SK-N-SH (cell line): ENCODE measurements at regions not wholly inside any gene's neighbourhood (a gene's known extent, or its start where the extent isn't known, plus 50 kb on each side); places are given as distances from the start of the nearest gene placed in this dataset.

Experiments used
- CTCF ChIA-PET: fragments of 300-600, 350-600 bp; formaldehyde crosslinking; extraction: SDS; loops from one replicate; lab custom pipeline; 2021; lab: Yijun Ruan, JAX
- POLR2A ChIA-PET: fragments of 350-600 bp; sonication (Branson Sonifier 250); formaldehyde crosslinking; extraction: SDS; loops from one replicate; lab custom pipeline; 2020; ENCODE audit warnings: antibody characterized with exemption, inconsistent platforms; lab: Yijun Ruan, JAX
- DNase-seq: peaks from one replicate; pipeline ENCODE4 v3.0.0; 2012
- H2AFZ ChIP-seq: fragments of 200-600 bp; sonication (generic); 2 replicates; pipeline ENCODE4 v1.8.1; 2016; ENCODE audit warnings: antibody characterized with exemption, mild to moderate bottlenecking, low read depth
- H3F3A ChIP-seq: fragments of 200-600 bp; sonication (generic); replicated peaks from 2 replicates; pipeline ENCODE3; 2016; ENCODE audit warnings: antibody characterized with exemption, mild to moderate bottlenecking; ENCODE audit not compliant: insufficient read depth
- H3K27ac ChIP-seq, 2 experiments: fragments of 200-500 bp in 1 of 2; fragments of 200-600 bp in 1 of 2; sonication (Bioruptor generic) in 1 of 2; sonication (generic), shearing (Covaris generic) in 1 of 2; 2 replicates each; pipeline versions ENCODE4 v1.5.1 to v1.6.1; 2014 to 2016; ENCODE audit warnings: low read depth in 2 of 2, inconsistent platforms in 1 of 2, low read length in 1 of 2, mild to moderate bottlenecking in 1 of 2, mixed read lengths in 1 of 2
- H3K27me3 ChIP-seq: fragments of 200-600 bp; sonication (generic), shearing (Covaris generic); 2 replicates; pipeline ENCODE4 v1.6.1; 2016; ENCODE audit warnings: mixed run types; ENCODE audit not compliant: insufficient read depth
- H3K36me3 ChIP-seq, 2 experiments: fragments of 200-500 bp in 1 of 2; fragments of 200-600 bp in 1 of 2; sonication (Bioruptor generic) in 1 of 2; sonication (generic) in 1 of 2; replicated peaks in 1 of 2; 2 replicates each; pipeline versions ENCODE3 to v1.5.1; 2014 to 2016; ENCODE audit warnings: low read length in 1 of 2, mild to moderate bottlenecking in 1 of 2; ENCODE audit not compliant: insufficient read depth in 2 of 2, control insufficient read depth in 1 of 2
- H3K4me1 ChIP-seq, 2 experiments: fragments of 200-500 bp in 1 of 2; fragments of 200-600 bp in 1 of 2; sonication (Bioruptor generic) in 1 of 2; sonication (generic), shearing (Covaris generic) in 1 of 2; 2 replicates each; pipeline versions ENCODE4 v1.5.1 to v1.6.1; 2014 to 2016; ENCODE audit warnings: low read depth in 1 of 2, low read length in 1 of 2, mixed run types in 1 of 2; ENCODE audit not compliant: insufficient read depth in 2 of 2, control insufficient read depth in 1 of 2
- H3K4me2 ChIP-seq: fragments of 200-600 bp; sonication (generic), shearing (Covaris generic); 2 replicates; pipeline ENCODE4 v1.6.1; 2017; ENCODE audit warnings: mixed run types
- H3K4me3 ChIP-seq, 2 experiments: fragments of 200-500 bp in 1 of 2; fragments of 200-600 bp in 1 of 2; sonication (Bioruptor generic) in 1 of 2; sonication (generic), shearing (Covaris generic) in 1 of 2; 2 replicates each; pipeline versions ENCODE4 v1.5.1 to v1.8.1; 2014 to 2016; ENCODE audit warnings: low read depth in 2 of 2, inconsistent platforms in 1 of 2, low read length in 1 of 2, mild to moderate bottlenecking in 1 of 2, mixed read lengths in 1 of 2, moderate library complexity in 1 of 2
- H3K79me2 ChIP-seq: fragments of 200-600 bp; sonication (generic); 2 replicates; pipeline ENCODE4 v1.8.1; 2017; ENCODE audit warnings: mild to moderate bottlenecking; ENCODE audit not compliant: insufficient read depth
- H3K9ac ChIP-seq: fragments of 200-600 bp; sonication (generic); 2 replicates; pipeline ENCODE4 v1.6.1; 2017; ENCODE audit warnings: mixed run types
- H3K9me2 ChIP-seq: fragments of 200-600 bp; sonication (generic); 2 replicates; pipeline ENCODE4 v1.6.1; 2017; ENCODE audit warnings: mixed run types
- H3K9me3 ChIP-seq: fragments of 200-600 bp; sonication (generic); 2 replicates; pipeline ENCODE4 v1.6.1; 2017; ENCODE audit warnings: mixed run types, mild to moderate bottlenecking, moderate library complexity
- H4K20me1 ChIP-seq: fragments of 200-600 bp; sonication (generic); 2 replicates; pipeline ENCODE4 v1.6.1; 2017; ENCODE audit warnings: mild to moderate bottlenecking, mixed run types; ENCODE audit not compliant: insufficient read depth
- CHD2 ChIP-seq: fragments of 150-350 bp; IDR thresholded peaks from 2 replicates; pipeline ENCODE4 v1.6.1; 2018; ENCODE audit warnings: low read length; ENCODE audit not compliant: partially characterized antibody
- EP300 ChIP-seq, 2 experiments: IDR thresholded peaks; 2 replicates each; pipeline versions ENCODE4 v1.4.0 to v1.6.1; 2012; ENCODE audit warnings: borderline replicate concordance in 1 of 2, low read depth in 1 of 2, low read length in 1 of 2
- FOXJ3 ChIP-seq: sonication (generic); formaldehyde crosslinking; IDR thresholded peaks from 2 replicates; pipeline ENCODE4 v1.5.1; 2020; ENCODE audit warnings: mild to moderate bottlenecking, missing genetic modification reagents
- FOXM1 ChIP-seq: IDR thresholded peaks from 2 replicates; pipeline ENCODE4 v1.4.0; 2012; ENCODE audit warnings: low read depth, mild to moderate bottlenecking
- GATA2 ChIP-seq: sonication (generic); formaldehyde crosslinking; IDR thresholded peaks from 2 replicates; pipeline ENCODE4 v1.5.0; 2020; ENCODE audit warnings: mild to moderate bottlenecking, missing genetic modification reagents
- MXI1 ChIP-seq: IDR thresholded peaks from 2 replicates; pipeline ENCODE4 v1.6.1; 2012; ENCODE audit warnings: mild to moderate bottlenecking, low read depth, low read length, improper control_type of control experiment
- POLR2AphosphoS5 ChIP-seq: IDR thresholded peaks from 2 replicates; pipeline ENCODE4 v1.6.1; 2012; ENCODE audit warnings: low read depth, low read length
- TAF1 ChIP-seq: IDR thresholded peaks from 2 replicates; pipeline ENCODE4 v1.6.1; 2012; ENCODE audit warnings: low read depth, mild to moderate bottlenecking, low read length, moderate library complexity, borderline replicate concordance
- YY1 ChIP-seq: IDR thresholded peaks from 2 replicates; pipeline ENCODE4 v1.4.0; 2012; ENCODE audit warnings: low read depth, mild to moderate bottlenecking
- WGBS: methylation state at CpG from one replicate; pipeline ENCODE4 v1.1.6; 2017; ENCODE audit warnings: low lambda C conversion rate; 5-methylcytosine and 5-hydroxymethylcytosine counted together
- TF ChIP-seq, protein P1 (sequence below): IDR thresholded peaks from 2 replicates; pipeline ENCODE4; 2012
- TF ChIP-seq, protein P2 (sequence below): fragments of 150-350 bp; IDR thresholded peaks from 2 replicates; pipeline ENCODE4 v1.6.1; 2016; ENCODE audit warnings: mild to moderate bottlenecking, low read depth, low read length
- TF ChIP-seq, protein P3 (sequence below): IDR thresholded peaks from 2 replicates; pipeline ENCODE4 v1.6.1; 2012; ENCODE audit warnings: mild to moderate bottlenecking, low read depth, low read length, moderate library complexity

DNA sequence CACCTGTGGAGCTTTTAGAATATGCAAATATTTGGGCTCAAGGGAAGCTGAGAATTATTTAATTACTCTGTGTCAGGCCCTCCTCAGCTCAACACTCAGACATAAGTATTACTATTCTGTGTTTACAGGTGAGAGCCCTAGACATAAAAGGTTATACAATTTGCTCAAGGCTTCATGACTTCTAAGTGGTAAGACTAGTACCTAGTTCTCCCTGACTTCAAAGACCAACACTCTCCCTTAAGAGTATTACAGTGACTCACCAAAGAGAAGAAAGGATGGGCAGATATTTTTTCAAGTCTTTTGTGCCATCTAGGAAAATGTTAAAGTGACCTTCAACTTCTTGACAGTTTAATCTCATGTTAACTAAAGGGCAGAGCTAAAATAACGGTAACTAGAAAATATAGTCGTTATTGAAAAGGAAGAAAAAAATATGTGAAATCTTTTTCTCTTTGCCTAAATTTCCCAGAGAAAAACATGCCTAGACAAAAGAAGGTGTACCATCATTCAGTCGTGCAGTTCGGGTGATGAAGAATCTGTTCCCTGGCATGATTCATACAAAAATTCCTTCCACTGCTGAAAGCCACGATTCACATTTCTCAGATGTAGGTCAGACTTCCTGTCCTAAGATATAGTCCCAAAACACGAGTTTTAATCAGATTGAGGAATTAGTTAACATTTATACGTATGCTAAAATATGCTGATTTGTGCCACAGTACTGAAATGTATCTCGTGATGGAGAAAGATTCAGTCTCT lies 849.1 kb upstream of the API5 start:
- no peak overlapping the region for H2AFZ ChIP-seq
- H3K27ac ChIP-seq: no peak overlapping the region
- no peak overlapping the region for H3K4me2 ChIP-seq

More for the DNA sequence above, 849.1 kb upstream of the API5 start:
- Histone ChIP-seq H3K79me2 (no peaks in the 10 kb centered on the region), H3K9me2 (no peaks in the 10 kb centered on the region; the same call in 1 of the 2 replicates), H3K9ac (no peak overlapping the region), H3K4me1 (no peaks in the 10 kb centered on the region), H3K9me3 (no peaks in the 10 kb centered on the region), H3K27me3 (no peaks in the 10 kb centered on the region), H3K36me3 (no peaks in the 10 kb centered on the region), H3F3A (no peaks in the 10 kb centered on the region), H4K20me1 (no peaks in the 10 kb centered on the region), H3K4me3 (no peak overlapping the region)
- DNase-seq: no peak
- 31% methylated on average over 8 of the region's 8 CpGs for WGBS
- ChIA-PET POLR2A (no interaction called here), CTCF (no interaction called here)
- TF ChIP-seq MXI1: no peak
- no peak for TF ChIP-seq EP300 (IDR thresholded peaks at IDR 0.05; ENCODE audit: borderline replicate concordance in 1 of 2, low read depth in 1 of 2, low read length in 1 of 2)
- no peak for TF ChIP-seq FOXM1
- TF ChIP-seq, protein P1, sequence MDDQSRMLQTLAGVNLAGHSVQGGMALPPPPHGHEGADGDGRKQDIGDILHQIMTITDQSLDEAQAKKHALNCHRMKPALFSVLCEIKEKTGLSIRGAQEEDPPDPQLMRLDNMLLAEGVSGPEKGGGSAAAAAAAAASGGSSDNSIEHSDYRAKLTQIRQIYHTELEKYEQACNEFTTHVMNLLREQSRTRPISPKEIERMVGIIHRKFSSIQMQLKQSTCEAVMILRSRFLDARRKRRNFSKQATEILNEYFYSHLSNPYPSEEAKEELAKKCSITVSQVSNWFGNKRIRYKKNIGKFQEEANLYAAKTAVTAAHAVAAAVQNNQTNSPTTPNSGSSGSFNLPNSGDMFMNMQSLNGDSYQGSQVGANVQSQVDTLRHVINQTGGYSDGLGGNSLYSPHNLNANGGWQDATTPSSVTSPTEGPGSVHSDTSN: no peak
- TF ChIP-seq POLR2AphosphoS5: no peak
- no peak for TF ChIP-seq CHD2
- TF ChIP-seq YY1: no peak
- TF ChIP-seq GATA2: no peak
- no peak for TF ChIP-seq FOXJ3 (CRISPR knock-in tag)
- TF ChIP-seq, protein P2, sequence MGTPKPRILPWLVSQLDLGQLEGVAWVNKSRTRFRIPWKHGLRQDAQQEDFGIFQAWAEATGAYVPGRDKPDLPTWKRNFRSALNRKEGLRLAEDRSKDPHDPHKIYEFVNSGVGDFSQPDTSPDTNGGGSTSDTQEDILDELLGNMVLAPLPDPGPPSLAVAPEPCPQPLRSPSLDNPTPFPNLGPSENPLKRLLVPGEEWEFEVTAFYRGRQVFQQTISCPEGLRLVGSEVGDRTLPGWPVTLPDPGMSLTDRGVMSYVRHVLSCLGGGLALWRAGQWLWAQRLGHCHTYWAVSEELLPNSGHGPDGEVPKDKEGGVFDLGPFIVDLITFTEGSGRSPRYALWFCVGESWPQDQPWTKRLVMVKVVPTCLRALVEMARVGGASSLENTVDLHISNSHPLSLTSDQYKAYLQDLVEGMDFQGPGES: no peak
- TF ChIP-seq, protein P3, sequence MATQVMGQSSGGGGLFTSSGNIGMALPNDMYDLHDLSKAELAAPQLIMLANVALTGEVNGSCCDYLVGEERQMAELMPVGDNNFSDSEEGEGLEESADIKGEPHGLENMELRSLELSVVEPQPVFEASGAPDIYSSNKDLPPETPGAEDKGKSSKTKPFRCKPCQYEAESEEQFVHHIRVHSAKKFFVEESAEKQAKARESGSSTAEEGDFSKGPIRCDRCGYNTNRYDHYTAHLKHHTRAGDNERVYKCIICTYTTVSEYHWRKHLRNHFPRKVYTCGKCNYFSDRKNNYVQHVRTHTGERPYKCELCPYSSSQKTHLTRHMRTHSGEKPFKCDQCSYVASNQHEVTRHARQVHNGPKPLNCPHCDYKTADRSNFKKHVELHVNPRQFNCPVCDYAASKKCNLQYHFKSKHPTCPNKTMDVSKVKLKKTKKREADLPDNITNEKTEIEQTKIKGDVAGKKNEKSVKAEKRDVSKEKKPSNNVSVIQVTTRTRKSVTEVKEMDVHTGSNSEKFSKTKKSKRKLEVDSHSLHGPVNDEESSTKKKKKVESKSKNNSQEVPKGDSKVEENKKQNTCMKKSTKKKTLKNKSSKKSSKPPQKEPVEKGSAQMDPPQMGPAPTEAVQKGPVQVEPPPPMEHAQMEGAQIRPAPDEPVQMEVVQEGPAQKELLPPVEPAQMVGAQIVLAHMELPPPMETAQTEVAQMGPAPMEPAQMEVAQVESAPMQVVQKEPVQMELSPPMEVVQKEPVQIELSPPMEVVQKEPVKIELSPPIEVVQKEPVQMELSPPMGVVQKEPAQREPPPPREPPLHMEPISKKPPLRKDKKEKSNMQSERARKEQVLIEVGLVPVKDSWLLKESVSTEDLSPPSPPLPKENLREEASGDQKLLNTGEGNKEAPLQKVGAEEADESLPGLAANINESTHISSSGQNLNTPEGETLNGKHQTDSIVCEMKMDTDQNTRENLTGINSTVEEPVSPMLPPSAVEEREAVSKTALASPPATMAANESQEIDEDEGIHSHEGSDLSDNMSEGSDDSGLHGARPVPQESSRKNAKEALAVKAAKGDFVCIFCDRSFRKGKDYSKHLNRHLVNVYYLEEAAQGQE: no peak
- no peak for TF ChIP-seq TAF1
